CD14-positive monocyte (primary cell): ENCODE measurements at regions not wholly inside any gene's neighbourhood (a gene's known extent, or its start where the extent isn't known, plus 50 kb on each side); places are given as distances from the start of the nearest gene placed in this dataset.

Source experiments
- DNase-seq, 3 donors: peaks; one replicate each; pipeline ENCODE4 v3.0.0-alpha.2; 2011 to 2022
- H2AFZ ChIP-seq: 2 replicates; pipeline ENCODE4 v1.6.0; 2012; ENCODE audit warnings: mild to moderate bottlenecking, low read depth, low read length, inconsistent platforms; ENCODE audit not compliant: insufficient read depth, poor library complexity, severe bottlenecking
- H3K27ac ChIP-seq, 2 donors: 1 replicate in 1 of 2; 2 replicates in 1 of 2; pipeline ENCODE4 v1.5.1; 2012 to 2013; ENCODE audit warnings: low read length in 2 of 2, control low read depth in 1 of 2, inconsistent platforms in 1 of 2, low read depth in 1 of 2, mild to moderate bottlenecking in 1 of 2
- H3K27me3 ChIP-seq, 2 donors: one replicate each; pipeline versions ENCODE4 v1.6.0 to v1.6.1; 2011 to 2013; ENCODE audit warnings: low read length in 2 of 2; ENCODE audit not compliant: control insufficient read depth in 2 of 2, insufficient read depth in 2 of 2
- H3K36me3 ChIP-seq, 2 donors: replicated peaks in 1 of 2; 1 replicate in 1 of 2; 2 replicates in 1 of 2; pipeline versions ENCODE4 v1.5.1 to v1.6.1; 2012 to 2013; ENCODE audit warnings: low read length in 2 of 2, control low read depth in 1 of 2, inconsistent platforms in 1 of 2, mild to moderate bottlenecking in 1 of 2; ENCODE audit not compliant: insufficient read depth in 2 of 2, control insufficient read depth in 1 of 2
- H3K4me1 ChIP-seq, 2 donors: 1 replicate in 1 of 2; 2 replicates in 1 of 2; pipeline versions ENCODE4 v1.5.1 to v1.6.1; 2012 to 2013; ENCODE audit warnings: low read length in 2 of 2, control low read depth in 1 of 2, inconsistent platforms in 1 of 2, mild to moderate bottlenecking in 1 of 2, moderate library complexity in 1 of 2; ENCODE audit not compliant: insufficient read depth in 2 of 2, control insufficient read depth in 1 of 2
- H3K4me2 ChIP-seq: replicated peaks from 2 replicates; pipeline ENCODE3; 2012; ENCODE audit warnings: low read length, moderate library complexity, mild to moderate bottlenecking; ENCODE audit not compliant: poor library complexity, severe bottlenecking; ENCODE audit errors: extremely low read depth
- H3K4me3 ChIP-seq, 3 experiments: fragments of 200-600 bp in 1 of 3; sonication (generic) in 1 of 3; replicated peaks in 1 of 3; 1 replicate in 2 of 3; 2 replicates in 1 of 3; pipeline ENCODE4 v1.5.1; 2011 to 2013; ENCODE audit warnings: low read length in 3 of 3, mild to moderate bottlenecking in 3 of 3, control low read depth in 2 of 3, low read depth in 2 of 3, inconsistent platforms in 1 of 3, moderate library complexity in 1 of 3
- H3K79me2 ChIP-seq: 2 replicates; pipeline ENCODE4 v1.6.0; 2012; ENCODE audit warnings: mild to moderate bottlenecking, control low read depth, inconsistent platforms, low read length, moderate library complexity; ENCODE audit not compliant: insufficient read depth
- H3K9ac ChIP-seq: 2 replicates; pipeline ENCODE4 v1.6.0; 2017; ENCODE audit warnings: low read length, mild to moderate bottlenecking; ENCODE audit not compliant: insufficient read depth, poor library complexity, severe bottlenecking
- H3K9me3 ChIP-seq, 2 donors: replicated peaks in 1 of 2; 1 replicate in 1 of 2; 2 replicates in 1 of 2; pipeline versions ENCODE4 v1.5.1 to v1.6.1; 2012 to 2013; ENCODE audit warnings: low read length in 2 of 2, control low read depth in 1 of 2; ENCODE audit not compliant: control insufficient read depth in 1 of 2, insufficient read depth in 1 of 2
- H4K20me1 ChIP-seq: 2 replicates; pipeline ENCODE4 v1.6.0; 2012; ENCODE audit warnings: mild to moderate bottlenecking, low read length, control low read depth, moderate library complexity; ENCODE audit not compliant: insufficient read depth
- H3K27ac Mint-ChIP-seq, 7 donors: one replicate each; pipeline ENCODE4 v1.8.0; 2020; ENCODE audit warnings: mild to moderate bottlenecking in 7 of 7, mixed read lengths in 7 of 7, moderate library complexity in 6 of 7, inconsistent platforms in 2 of 7
- H3K27me3 Mint-ChIP-seq, 3 donors: one replicate each; pipeline ENCODE4 v1.8.0; 2021 to 2022; ENCODE audit warnings: low read depth in 3 of 3, mild to moderate bottlenecking in 3 of 3, mixed read lengths in 3 of 3, moderate library complexity in 3 of 3, inconsistent platforms in 1 of 3
- H3K36me3 Mint-ChIP-seq, 2 donors: one replicate each; pipeline ENCODE4 v1.8.0; 2020; ENCODE audit warnings: mixed read lengths in 2 of 2, inconsistent platforms in 1 of 2, mild to moderate bottlenecking in 1 of 2
- H3K4me1 Mint-ChIP-seq: one replicate; pipeline ENCODE4 v1.8.0; 2020; ENCODE audit warnings: mild to moderate bottlenecking, mixed read lengths
- H3K4me3 Mint-ChIP-seq, 2 donors: one replicate each; pipeline ENCODE4 v1.8.0; 2020; ENCODE audit warnings: mild to moderate bottlenecking in 2 of 2, mixed read lengths in 2 of 2, moderate library complexity in 1 of 2
- H3K9me3 Mint-ChIP-seq, 7 donors: one replicate each; pipeline ENCODE4 v1.8.0; 2020 to 2022; ENCODE audit warnings: mixed read lengths in 7 of 7, mild to moderate bottlenecking in 6 of 7, moderate library complexity in 6 of 7, inconsistent platforms in 2 of 7
- WGBS: methylation state at CpG from one replicate; pipeline ENCODE4 v1.1.5; 2013; ENCODE audit warnings: missing lambda C conversion rate; ENCODE audit not compliant: insufficient coverage; 5-methylcytosine and 5-hydroxymethylcytosine counted together
- intact Hi-C, 2 donors: fragments of 100-400 bp; cut with micrococcal nuclease; formaldehyde crosslinking; loops; one replicate each; pipeline versions ENCODE4 v1.15.0 to v1.15.1; 2023
- TF ChIP-seq, protein P1 (sequence below): fragments of 200-600 bp; IDR thresholded peaks from one replicate; pipeline ENCODE4 v1.8.0; 2022; ENCODE audit warnings: antibody characterized with exemption, mild to moderate bottlenecking

GRCh38 chr5:127183332-127183731 lies 107.3 kb upstream of the MEGF10 start:
- Histone ChIP-seq H3K4me1 (no peaks in the 10 kb centered on the region), H3K27ac (no peak overlapping the region), H3K79me2 (no peaks in the 10 kb centered on the region), H3K27me3 (no peaks in the 10 kb centered on the region), H2AFZ (no peak overlapping the region), H3K9ac (no peak overlapping the region), H3K9me3 (no peaks in the 10 kb centered on the region), H3K4me2 (no peak overlapping the region), H3K36me3 (no peaks in the 10 kb centered on the region), H3K4me3 (no peak overlapping the region), H4K20me1 (no peaks in the 10 kb centered on the region)
- Mint-ChIP-seq H3K9me3 (peaks cover 0 to 5% (median 2%) of the 10 kb centered on the region in 7 donors), H3K4me3 (no peak overlapping the region), H3K27me3 (peaks cover 2 to 5% (median 2%) of the 10 kb centered on the region in 3 donors), H3K36me3 (no peaks in the 10 kb centered on the region), H3K27ac (no peak overlapping the region), H3K4me1 (no peaks in the 10 kb centered on the region)
- TF ChIP-seq, protein P1, sequence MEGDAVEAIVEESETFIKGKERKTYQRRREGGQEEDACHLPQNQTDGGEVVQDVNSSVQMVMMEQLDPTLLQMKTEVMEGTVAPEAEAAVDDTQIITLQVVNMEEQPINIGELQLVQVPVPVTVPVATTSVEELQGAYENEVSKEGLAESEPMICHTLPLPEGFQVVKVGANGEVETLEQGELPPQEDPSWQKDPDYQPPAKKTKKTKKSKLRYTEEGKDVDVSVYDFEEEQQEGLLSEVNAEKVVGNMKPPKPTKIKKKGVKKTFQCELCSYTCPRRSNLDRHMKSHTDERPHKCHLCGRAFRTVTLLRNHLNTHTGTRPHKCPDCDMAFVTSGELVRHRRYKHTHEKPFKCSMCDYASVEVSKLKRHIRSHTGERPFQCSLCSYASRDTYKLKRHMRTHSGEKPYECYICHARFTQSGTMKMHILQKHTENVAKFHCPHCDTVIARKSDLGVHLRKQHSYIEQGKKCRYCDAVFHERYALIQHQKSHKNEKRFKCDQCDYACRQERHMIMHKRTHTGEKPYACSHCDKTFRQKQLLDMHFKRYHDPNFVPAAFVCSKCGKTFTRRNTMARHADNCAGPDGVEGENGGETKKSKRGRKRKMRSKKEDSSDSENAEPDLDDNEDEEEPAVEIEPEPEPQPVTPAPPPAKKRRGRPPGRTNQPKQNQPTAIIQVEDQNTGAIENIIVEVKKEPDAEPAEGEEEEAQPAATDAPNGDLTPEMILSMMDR, result no peak
- WGBS, result 100% methylated on average over 6 of the region's 7 CpGs
- intact Hi-C loops, result no loop called here
- DNase-seq, result no peak

- no peak overlapping the region for H2AFZ ChIP-seq
- no peaks in the 10 kb centered on the region for H4K20me1 ChIP-seq
- H3K9me3 ChIP-seq, result no peaks in the 10 kb centered on the region
- Mint-ChIP-seq H3K27ac (no peak overlapping the region), H3K4me1 (no peaks in the 10 kb centered on the region), H3K9me3 (peaks cover 0 to 5% (median 2%) of the 10 kb centered on the region in 7 donors), H3K4me3 (no peak overlapping the region), H3K27me3 (peaks cover 2 to 5% (median 2%) of the 10 kb centered on the region in 3 donors), H3K36me3 (no peaks in the 10 kb centered on the region)
- no peak overlapping the region for H3K27ac ChIP-seq
- H3K79me2 ChIP-seq, result no peaks in the 10 kb centered on the region
- H3K4me3 ChIP-seq, result no peak overlapping the region
- H3K27me3 ChIP-seq, result no peaks in the 10 kb centered on the region
- no peaks in the 10 kb centered on the region for H3K4me1 ChIP-seq
- no peak overlapping the region for H3K4me2 ChIP-seq
- no peak overlapping the region for H3K9ac ChIP-seq
- WGBS, result 82% methylated on average over 4 of the region's 4 CpGs
- DNase-seq, result no peak
- TF ChIP-seq, protein P1, result no peak
- H3K36me3 ChIP-seq, result no peaks in the 10 kb centered on the region
- intact Hi-C loops, result no loop called here
Observed at GRCh38 chr5:127184851-127185250, 105.7 kb upstream of the MEGF10 start.
